NOMO-1 (cell line): ENCODE measurements at regions not wholly inside any gene's neighbourhood (a gene's known extent, or its start where the extent isn't known, plus 50 kb on each side); places are given as distances from the start of the nearest gene placed in this dataset.

Source experiments
- DNase-seq, 2 experiments: peaks; one replicate each; lab custom pipeline; 2025; ENCODE audit not compliant: unreplicated experiment in 2 of 2; lab: John Stamatoyannopoulos, UW

- no peak for DNase-seq
These were observed 93.2 kb upstream of the NKX1-1 start for GRCh38 chr4:1499465-1499864.

GRCh38 chr4:1497189-1497801, 91.1 kb upstream of the NKX1-1 start:
- DNase-seq: no peak

- DNase-seq: no peak
These were observed 89.9 kb upstream of the NKX1-1 start for GRCh38 chr4:1496116-1496642.

GRCh38 chr4:1495416-1496115, 89.3 kb upstream of the NKX1-1 start:
- DNase-seq: no peak

GRCh38 chr4:1494416-1495315, 88.4 kb upstream of the NKX1-1 start:
- no peak for DNase-seq

GRCh38 chr4:1493540-1494287, 87.5 kb upstream of the NKX1-1 start:
- no peak for DNase-seq

- no peak for DNase-seq
These were observed 86.7 kb upstream of the NKX1-1 start for GRCh38 chr4:1492651-1493539.

GRCh38 chr4:1492142-1492457, 85.9 kb upstream of the NKX1-1 start:
- no peak for DNase-seq

GRCh38 chr4:1491328-1492141, 85.3 kb upstream of the NKX1-1 start:
- no peak for DNase-seq

GRCh38 chr4:1490654-1491327, 84.5 kb upstream of the NKX1-1 start:
- no peak for DNase-seq

GRCh38 chr4:1490011-1490653, 83.9 kb upstream of the NKX1-1 start:
- no peak for DNase-seq

GRCh38 chr4:1489639-1489995, 83.4 kb upstream of the NKX1-1 start:
- DNase-seq: no peak

GRCh38 chr4:1488831-1489638, 82.8 kb upstream of the NKX1-1 start:
- no peak for DNase-seq

GRCh38 chr4:1488357-1488756, 82.1 kb upstream of the NKX1-1 start:
- no peak for DNase-seq

- no peak for DNase-seq
These were observed 81.5 kb upstream of the NKX1-1 start for GRCh38 chr4:1487761-1488160.

GRCh38 chr4:1487106-1487505, 80.9 kb upstream of the NKX1-1 start:
- no peak for DNase-seq

GRCh38 chr4:1485280-1485679, 79.0 kb upstream of the NKX1-1 start:
- DNase-seq: no peak
